SK-N-SH (cell line): ENCODE measurements at regions not wholly inside any gene's neighbourhood (a gene's known extent, or its start where the extent isn't known, plus 50 kb on each side); places are given as distances from the start of the nearest gene placed in this dataset.

ENCODE experiments used
- EP300 ChIP-seq, 2 experiments: IDR thresholded peaks; 2 replicates each; pipeline versions ENCODE4 v1.4.0 to v1.6.1; 2012; ENCODE audit warnings: borderline replicate concordance in 1 of 2, low read depth in 1 of 2, low read length in 1 of 2
- EZH2phosphoT487 ChIP-seq: fragments of 200-600 bp; sonication (generic); IDR thresholded peaks from 2 replicates; pipeline ENCODE4 v1.6.1; 2017; ENCODE audit warnings: low read depth, mixed run types, mild to moderate bottlenecking, antibody characterized with exemption, moderate library complexity, borderline replicate concordance
- FOXM1 ChIP-seq: IDR thresholded peaks from 2 replicates; pipeline ENCODE4 v1.4.0; 2012; ENCODE audit warnings: low read depth, mild to moderate bottlenecking
- JUND ChIP-seq: IDR thresholded peaks from 2 replicates; pipeline ENCODE4 v1.4.0; 2012
- POLR2AphosphoS5 ChIP-seq: IDR thresholded peaks from 2 replicates; pipeline ENCODE4 v1.6.1; 2012; ENCODE audit warnings: low read depth, low read length
- TF ChIP-seq, protein P1 (sequence below): fragments of 200-600 bp; sonication (generic); IDR thresholded peaks from 2 replicates; pipeline ENCODE4 v1.6.1; 2017; ENCODE audit warnings: antibody characterized with exemption, mild to moderate bottlenecking, moderate library complexity
- TF ChIP-seq, protein P2 (sequence below): IDR thresholded peaks from 2 replicates; pipeline ENCODE4 v1.6.1; 2012; ENCODE audit warnings: mild to moderate bottlenecking, low read depth, low read length, moderate library complexity

DNA sequence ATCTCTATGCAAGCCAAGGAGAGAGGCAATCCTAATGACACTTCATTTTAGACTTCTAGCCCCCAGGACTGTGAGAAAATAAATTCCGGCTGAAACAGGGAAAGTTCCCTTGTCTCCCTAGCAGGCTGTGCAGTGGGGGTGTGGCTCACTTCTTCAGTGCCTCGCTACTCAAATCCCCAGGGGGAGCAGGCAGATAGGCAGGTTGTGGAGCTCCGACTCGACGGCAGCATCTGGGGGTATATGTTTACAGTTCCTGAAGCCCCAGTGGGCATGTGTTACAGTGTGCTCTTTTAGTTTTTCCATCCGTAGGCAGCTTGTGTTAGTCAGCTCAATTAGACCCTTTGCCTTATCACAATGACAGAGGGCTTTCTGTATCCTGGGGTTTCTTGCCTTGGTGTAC, 836.5 kb downstream of the PDCD6IP start:
- no peak for TF ChIP-seq FOXM1
- TF ChIP-seq, protein P1, sequence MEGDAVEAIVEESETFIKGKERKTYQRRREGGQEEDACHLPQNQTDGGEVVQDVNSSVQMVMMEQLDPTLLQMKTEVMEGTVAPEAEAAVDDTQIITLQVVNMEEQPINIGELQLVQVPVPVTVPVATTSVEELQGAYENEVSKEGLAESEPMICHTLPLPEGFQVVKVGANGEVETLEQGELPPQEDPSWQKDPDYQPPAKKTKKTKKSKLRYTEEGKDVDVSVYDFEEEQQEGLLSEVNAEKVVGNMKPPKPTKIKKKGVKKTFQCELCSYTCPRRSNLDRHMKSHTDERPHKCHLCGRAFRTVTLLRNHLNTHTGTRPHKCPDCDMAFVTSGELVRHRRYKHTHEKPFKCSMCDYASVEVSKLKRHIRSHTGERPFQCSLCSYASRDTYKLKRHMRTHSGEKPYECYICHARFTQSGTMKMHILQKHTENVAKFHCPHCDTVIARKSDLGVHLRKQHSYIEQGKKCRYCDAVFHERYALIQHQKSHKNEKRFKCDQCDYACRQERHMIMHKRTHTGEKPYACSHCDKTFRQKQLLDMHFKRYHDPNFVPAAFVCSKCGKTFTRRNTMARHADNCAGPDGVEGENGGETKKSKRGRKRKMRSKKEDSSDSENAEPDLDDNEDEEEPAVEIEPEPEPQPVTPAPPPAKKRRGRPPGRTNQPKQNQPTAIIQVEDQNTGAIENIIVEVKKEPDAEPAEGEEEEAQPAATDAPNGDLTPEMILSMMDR, result no peak
- TF ChIP-seq EZH2phosphoT487, result no peak
- no peak for TF ChIP-seq POLR2AphosphoS5
- no peak for TF ChIP-seq JUND
- TF ChIP-seq, protein P2, sequence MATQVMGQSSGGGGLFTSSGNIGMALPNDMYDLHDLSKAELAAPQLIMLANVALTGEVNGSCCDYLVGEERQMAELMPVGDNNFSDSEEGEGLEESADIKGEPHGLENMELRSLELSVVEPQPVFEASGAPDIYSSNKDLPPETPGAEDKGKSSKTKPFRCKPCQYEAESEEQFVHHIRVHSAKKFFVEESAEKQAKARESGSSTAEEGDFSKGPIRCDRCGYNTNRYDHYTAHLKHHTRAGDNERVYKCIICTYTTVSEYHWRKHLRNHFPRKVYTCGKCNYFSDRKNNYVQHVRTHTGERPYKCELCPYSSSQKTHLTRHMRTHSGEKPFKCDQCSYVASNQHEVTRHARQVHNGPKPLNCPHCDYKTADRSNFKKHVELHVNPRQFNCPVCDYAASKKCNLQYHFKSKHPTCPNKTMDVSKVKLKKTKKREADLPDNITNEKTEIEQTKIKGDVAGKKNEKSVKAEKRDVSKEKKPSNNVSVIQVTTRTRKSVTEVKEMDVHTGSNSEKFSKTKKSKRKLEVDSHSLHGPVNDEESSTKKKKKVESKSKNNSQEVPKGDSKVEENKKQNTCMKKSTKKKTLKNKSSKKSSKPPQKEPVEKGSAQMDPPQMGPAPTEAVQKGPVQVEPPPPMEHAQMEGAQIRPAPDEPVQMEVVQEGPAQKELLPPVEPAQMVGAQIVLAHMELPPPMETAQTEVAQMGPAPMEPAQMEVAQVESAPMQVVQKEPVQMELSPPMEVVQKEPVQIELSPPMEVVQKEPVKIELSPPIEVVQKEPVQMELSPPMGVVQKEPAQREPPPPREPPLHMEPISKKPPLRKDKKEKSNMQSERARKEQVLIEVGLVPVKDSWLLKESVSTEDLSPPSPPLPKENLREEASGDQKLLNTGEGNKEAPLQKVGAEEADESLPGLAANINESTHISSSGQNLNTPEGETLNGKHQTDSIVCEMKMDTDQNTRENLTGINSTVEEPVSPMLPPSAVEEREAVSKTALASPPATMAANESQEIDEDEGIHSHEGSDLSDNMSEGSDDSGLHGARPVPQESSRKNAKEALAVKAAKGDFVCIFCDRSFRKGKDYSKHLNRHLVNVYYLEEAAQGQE, result no peak
- no peak for TF ChIP-seq EP300 (IDR thresholded peaks at IDR 0.05; ENCODE audit: borderline replicate concordance in 1 of 2, low read depth in 1 of 2, low read length in 1 of 2)
